NOMO-1 (cell line): ENCODE measurements at regions not wholly inside any gene's neighbourhood (a gene's known extent, or its start where the extent isn't known, plus 50 kb on each side); places are given as distances from the start of the nearest gene placed in this dataset.

Experiments
- DNase-seq, 2 experiments: peaks; one replicate each; lab custom pipeline; 2025; ENCODE audit not compliant: unreplicated experiment in 2 of 2; lab: John Stamatoyannopoulos, UW

- no peak for DNase-seq
Observed at GRCh38 chr21:32216293-32216692, 62.6 kb downstream of the MIS18A start.

DNA sequence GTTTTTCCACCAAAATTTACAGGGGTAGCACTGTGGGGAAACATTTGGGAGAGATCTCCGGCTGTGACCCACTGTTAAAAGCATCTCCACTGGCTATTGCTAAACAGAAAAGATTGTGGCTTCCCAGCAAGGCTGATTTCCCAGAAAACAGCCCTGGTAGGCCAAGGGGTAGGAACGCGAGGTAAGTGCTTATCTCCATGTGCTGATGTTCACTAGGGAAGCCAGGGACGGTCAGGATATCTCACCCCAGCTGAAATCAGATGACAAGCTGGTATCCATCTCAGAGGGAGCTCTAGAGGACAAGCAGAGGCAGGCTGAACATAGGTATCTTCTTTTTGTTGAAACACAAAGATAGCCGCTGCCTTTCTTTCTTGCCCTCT lies 63.6 kb downstream of the MIS18A start:
- no peak for DNase-seq

DNA sequence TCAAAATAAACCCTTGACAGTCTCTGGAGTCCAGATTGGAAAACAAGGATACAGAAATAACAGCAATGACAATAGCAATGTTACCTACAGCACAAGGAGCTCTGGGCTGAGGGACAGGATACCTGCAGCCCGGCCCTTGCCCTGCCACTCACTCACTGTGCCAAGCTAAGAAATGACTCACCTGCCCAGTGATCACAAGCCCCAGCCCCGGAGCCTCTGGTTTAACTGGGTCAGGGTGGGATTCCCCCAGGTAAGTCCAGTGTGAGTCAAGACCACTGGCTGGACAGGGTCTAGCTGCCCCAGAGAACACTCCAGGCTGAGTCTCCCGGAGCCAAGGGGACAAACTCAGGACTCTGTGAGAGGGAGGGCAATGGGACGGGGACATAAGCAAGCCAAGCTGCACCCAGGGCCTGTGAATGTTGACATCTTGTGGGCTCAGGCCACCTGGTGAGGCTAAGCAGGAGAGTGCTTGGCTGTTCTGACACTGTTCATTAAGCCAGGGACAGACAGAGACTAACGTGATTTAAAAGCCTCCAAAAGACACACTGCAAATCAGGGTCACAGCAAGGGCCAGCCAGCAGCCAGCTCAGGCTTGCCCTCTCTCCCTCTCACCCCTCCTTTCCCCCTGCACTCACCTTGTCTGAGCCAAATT lies 64.1 kb downstream of the MIS18A start:
- no peak for DNase-seq

- DNase-seq = no peak
Observed at GRCh38 chr21:32212116-32212515, 66.7 kb downstream of the MIS18A start.

DNA sequence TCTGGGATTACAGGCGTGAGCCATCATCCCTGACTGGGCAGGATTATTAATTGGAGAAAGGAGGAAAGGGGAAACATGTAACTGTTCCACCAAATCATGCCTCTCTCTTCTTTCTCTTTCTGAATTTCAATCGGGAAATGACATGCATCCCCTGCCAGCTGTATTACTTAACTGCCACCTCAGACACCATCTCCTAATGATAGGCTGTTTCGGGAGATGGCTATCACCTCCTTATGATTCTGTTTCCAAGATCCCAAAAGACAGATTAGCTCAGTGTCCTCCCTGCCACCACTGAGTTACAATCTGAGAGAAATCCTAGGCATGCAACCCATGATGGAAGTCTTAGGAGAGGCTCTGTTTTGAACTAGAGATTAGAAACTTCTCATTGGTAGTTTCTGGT lies 67.5 kb downstream of the MIS18A start:
- no peak for DNase-seq

GRCh38 chr21:32209580-32209979 lies 69.3 kb downstream of the MIS18A start:
- DNase-seq = no peak

DNA sequence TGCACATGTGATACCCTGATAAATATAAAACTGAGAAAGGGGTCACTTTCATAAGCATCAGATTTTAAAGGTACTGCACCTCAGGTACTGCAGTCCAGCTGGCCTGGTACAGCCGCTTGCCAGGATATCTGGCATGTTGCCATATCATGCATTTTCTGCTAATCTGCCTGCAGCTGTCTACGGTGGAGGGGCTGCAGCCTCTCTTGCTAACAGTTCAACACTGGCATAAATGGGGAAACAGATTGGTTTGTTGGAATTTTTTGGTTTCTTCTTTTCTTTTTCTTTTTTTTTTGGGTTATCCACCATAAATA lies 71.5 kb downstream of the MIS18A start:
- no peak for DNase-seq

- DNase-seq = no peak
Observed at GRCh38 chr21:32206631-32207405, 72.0 kb downstream of the MIS18A start.

GRCh38 chr21:32203877-32204480 lies 74.9 kb downstream of the MIS18A start:
- no peak for DNase-seq

GRCh38 chr21:32200029-32200428 lies 78.8 kb downstream of the MIS18A start:
- DNase-seq = no peak

DNA sequence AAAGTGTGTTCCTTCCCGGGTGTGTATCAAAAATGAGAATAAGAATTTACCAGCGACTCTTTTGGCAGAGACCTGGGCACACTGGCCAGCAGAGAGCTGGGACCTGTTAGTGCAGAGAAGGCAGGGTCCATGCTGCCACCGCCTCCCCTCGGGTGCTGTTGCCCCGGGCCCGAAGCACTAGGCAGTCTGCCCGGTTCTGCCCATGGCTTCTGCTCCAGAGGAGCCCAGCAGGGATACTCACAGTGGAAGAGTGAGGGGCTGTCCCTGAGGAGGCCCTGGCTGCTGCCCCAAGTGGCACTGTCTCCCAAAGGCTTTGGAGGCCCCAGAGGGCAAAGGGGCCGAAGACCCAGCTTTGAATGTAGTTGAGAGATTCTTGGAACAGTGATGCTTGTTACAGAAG lies 80.5 kb downstream of the MIS18A start:
- DNase-seq = no peak

DNA sequence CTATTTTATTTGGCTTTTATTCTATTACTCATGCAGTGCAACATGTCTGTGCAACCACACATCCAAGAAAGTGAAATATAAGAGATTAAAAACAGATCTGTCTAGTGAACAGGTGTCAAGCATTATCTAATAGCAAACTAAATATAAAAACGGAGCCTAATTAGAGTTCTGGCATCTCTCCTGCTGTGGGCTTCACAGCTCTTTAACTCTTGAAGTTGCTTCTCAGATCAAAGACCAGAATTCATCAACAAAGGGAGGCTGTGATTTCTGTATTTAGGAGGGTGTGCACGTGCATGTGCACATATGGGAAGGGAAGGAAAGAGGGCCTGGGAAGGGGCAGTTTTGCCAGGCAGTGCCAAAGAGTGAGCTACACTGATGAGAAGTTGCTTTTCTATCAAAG lies 81.0 kb downstream of the MIS18A start:
- no peak for DNase-seq

DNA sequence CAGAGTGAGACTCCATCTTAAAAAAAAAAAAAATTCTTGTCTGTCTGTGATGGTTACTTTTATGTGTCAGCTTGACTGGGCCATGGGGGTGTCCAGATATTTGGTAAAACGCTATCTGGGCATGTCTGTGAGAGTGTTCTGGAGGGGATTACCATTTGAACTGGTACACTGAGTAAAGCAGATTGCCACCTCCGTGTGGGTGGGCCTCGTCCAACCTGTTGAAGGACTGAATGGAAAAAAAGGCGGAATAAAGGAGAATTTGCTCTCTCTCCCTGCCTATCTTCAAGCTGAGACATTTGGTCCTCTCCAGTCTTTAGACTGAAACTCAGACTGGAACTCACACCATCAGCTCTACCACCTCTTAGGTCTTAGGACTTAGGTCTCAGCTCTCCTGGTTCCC lies 82.8 kb downstream of the MIS18A start:
- no peak for DNase-seq

DNA sequence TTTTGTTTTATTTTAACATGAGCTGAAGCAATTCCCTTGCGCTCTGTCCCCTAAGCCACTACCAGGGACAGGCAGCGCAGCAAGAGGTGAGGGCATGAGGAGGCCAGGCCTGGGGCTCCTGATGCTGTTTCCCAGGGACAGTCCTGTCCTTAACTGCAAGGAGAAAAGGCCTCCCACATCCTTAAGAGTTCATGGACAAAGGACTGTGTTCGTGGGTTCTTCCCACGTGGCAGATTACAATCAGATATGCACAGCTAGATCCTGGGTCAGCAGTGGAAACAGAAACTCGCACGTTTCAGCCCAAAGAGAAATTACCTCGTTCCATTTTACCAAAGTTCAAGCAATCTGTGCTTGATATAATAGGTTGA lies 85.8 kb downstream of the MIS18A start:
- no peak for DNase-seq

- no peak for DNase-seq
Observed at GRCh38 chr21:32192291-32193097, 86.4 kb downstream of the MIS18A start.

DNA sequence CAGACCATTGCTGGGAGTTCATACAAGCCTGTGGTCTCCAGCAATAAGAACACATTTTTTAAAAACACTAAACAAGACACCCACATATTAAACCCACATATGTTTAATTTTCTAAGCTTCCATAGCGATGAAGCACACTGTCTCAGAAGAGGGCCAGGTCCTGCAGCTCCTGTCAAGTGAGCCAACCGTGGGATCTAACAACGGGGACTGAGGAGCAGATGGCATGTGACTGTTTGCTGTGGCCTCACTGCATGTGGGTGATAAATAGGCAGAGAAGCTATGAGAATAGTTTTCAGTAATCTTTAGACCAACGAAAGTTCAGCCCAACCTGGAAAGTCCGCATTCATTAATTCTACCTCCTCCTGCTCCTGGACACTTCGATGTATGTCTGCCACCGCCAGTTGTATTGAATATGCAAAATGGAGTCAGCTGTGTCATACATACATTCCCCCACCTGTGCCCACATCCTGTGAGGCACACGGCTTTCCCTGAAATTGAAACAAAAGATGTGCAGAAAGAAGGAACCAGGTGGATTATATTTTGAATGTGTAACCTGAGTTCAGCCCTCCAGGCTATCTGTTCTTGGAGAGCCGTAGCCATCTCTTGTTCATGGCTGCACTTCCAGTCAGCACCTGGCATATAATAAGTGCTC lies 88.2 kb downstream of the MIS18A start:
- DNase-seq = no peak

- no peak for DNase-seq
Observed at GRCh38 chr21:32189688-32190483, 89.0 kb downstream of the MIS18A start.

GRCh38 chr21:32186804-32187203 lies 92.0 kb downstream of the MIS18A start:
- DNase-seq = no peak

DNA sequence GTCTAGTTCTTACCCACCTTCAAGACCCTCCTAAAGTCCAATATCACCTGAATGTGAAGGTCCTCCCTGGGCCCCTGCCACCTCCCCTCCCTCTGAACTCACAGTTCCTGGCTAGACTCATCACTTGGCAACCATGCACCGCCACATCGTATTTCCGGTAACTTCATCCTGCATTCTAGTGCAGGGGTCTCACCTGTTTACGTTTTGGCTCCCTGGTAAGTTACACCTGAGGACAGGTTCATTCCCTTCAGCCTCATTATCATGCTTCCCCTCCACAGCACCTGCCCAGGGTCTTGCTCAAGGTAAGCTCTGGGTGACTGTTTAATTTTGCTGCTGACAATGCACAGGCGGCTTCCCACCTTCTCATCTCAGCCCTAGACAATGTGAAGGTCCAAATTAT lies 93.1 kb downstream of the MIS18A start:
- DNase-seq = no peak

- DNase-seq = no peak
Observed at GRCh38 chr21:32185103-32185502, 93.7 kb downstream of the MIS18A start.
